BJ (cell line): ENCODE measurements at regions not wholly inside any gene's neighbourhood (a gene's known extent, or its start where the extent isn't known, plus 50 kb on each side); places are given as distances from the start of the nearest gene placed in this dataset.
"Not testable (repeated sequence)": the region's sequence is repeated elsewhere in the genome, so short reads cannot be mapped to it uniquely, and the experiment has no call there.

Source experiments
- CTCF ChIA-PET: fragments of 350-600 bp; formaldehyde crosslinking; extraction: SDS; loops from one replicate; lab custom pipeline; 2021; ENCODE audit warnings: antibody characterized with exemption, inconsistent platforms; lab: Yijun Ruan, JAX
- POLR2A ChIA-PET: fragments of 300-600 bp; sonication (Branson Sonifier 250); formaldehyde crosslinking; extraction: SDS; loops from one replicate; lab custom pipeline; 2021; ENCODE audit warnings: antibody characterized with exemption; lab: Charles Lee
- DNase-seq: peaks from one replicate; pipeline ENCODE4 v3.0.0-alpha.2; 2011; ENCODE audit warnings: low read depth
- H3K27me3 ChIP-seq: 2 replicates; pipeline ENCODE4 v1.6.0; 2011; ENCODE audit warnings: low read length; ENCODE audit not compliant: control insufficient read depth, insufficient read depth
- H3K36me3 ChIP-seq: 2 replicates; pipeline ENCODE4 v1.5.1; 2011; ENCODE audit warnings: low read length; ENCODE audit not compliant: control insufficient read depth, insufficient read depth
- H3K4me3 ChIP-seq: 2 replicates; pipeline ENCODE4 v1.5.1; 2011; ENCODE audit warnings: low read depth, mild to moderate bottlenecking, control low read depth, low read length
- CTCF ChIP-seq: IDR thresholded peaks from 2 replicates; pipeline ENCODE4 v1.5.1; 2011; ENCODE audit warnings: low read depth, mild to moderate bottlenecking, control low read depth, inconsistent platforms, low read length, moderate library complexity; ENCODE audit not compliant: insufficient read depth

GRCh38 chr3:110015231-110015963 is 678.1 kb upstream of the DPPA4 start:
- POLR2A ChIA-PET, result no interaction called here
- TF ChIP-seq CTCF, result no peak

GRCh38 chr3:110016235-110016815 is 679.0 kb upstream of the DPPA4 start:
- TF ChIP-seq CTCF, result no peak
- ChIA-PET CTCF (no interaction called here), POLR2A (no interaction called here)
- no peaks in the 10 kb centered on the region for H3K27me3 ChIP-seq
- DNase-seq, result no peak
- no peak overlapping the region for H3K4me3 ChIP-seq
- no peaks in the 10 kb centered on the region for H3K36me3 ChIP-seq

More at GRCh38 chr3:110015231-110015963, 678.1 kb upstream of the DPPA4 start:
- H3K27me3 ChIP-seq, result no peaks in the 10 kb centered on the region
- H3K4me3 ChIP-seq, result no peak overlapping the region
- DNase-seq, result no peak
- H3K36me3 ChIP-seq, result no peaks in the 10 kb centered on the region
- CTCF ChIA-PET, result interaction anchor here (0.6 kb wide), 1 partner anchor 23 kb away, joined by 3 read pairs; no protein-coding TSS in a partner anchor

GRCh38 chr3:110017304-110017703 is 680.0 kb upstream of the DPPA4 start:
- Histone ChIP-seq H3K4me3 (no peak overlapping the region), H3K27me3 (no peaks in the 10 kb centered on the region), H3K36me3 (no peaks in the 10 kb centered on the region)
- ChIA-PET CTCF (no interaction called here), POLR2A (no interaction called here)
- TF ChIP-seq CTCF, result no peak
- DNase-seq, result no peak

- Histone ChIP-seq H3K36me3 (no peaks in the 10 kb centered on the region), H3K4me3 (no peak overlapping the region), H3K27me3 (no peaks in the 10 kb centered on the region)
- TF ChIP-seq CTCF, result no peak
- ChIA-PET POLR2A (no interaction called here), CTCF (interaction anchor here (0.5 kb wide), 1 partner anchor 38 kb away, joined by 3 read pairs; no protein-coding TSS in a partner anchor)
- DNase-seq, result no peak
Measured at GRCh38 chr3:110021659-110022058, 684.3 kb upstream of the DPPA4 start.

GRCh38 chr3:110023022-110023421 is 685.7 kb upstream of the DPPA4 start:
- H3K4me3 ChIP-seq, POLR2A ChIA-PET: not testable (repeated sequence)

More at GRCh38 chr3:110023022-110023421, 685.7 kb upstream of the DPPA4 start:
- DNase-seq, H3K36me3 ChIP-seq, CTCF ChIA-PET, H3K27me3 ChIP-seq: not testable (repeated sequence)
